GM12873 (cell line): ENCODE measurements at regions not wholly inside any gene's neighbourhood (a gene's known extent, or its start where the extent isn't known, plus 50 kb on each side); places are given as distances from the start of the nearest gene placed in this dataset.

Source experiments
- TF ChIP-seq, protein P1 (sequence below): IDR thresholded peaks from 2 replicates; pipeline ENCODE4 v1.5.1; 2012; ENCODE audit warnings: low read depth, mild to moderate bottlenecking, moderate library complexity, low read length, control low read depth; ENCODE audit not compliant: insufficient read depth; ENCODE audit errors: missing control alignments

DNA sequence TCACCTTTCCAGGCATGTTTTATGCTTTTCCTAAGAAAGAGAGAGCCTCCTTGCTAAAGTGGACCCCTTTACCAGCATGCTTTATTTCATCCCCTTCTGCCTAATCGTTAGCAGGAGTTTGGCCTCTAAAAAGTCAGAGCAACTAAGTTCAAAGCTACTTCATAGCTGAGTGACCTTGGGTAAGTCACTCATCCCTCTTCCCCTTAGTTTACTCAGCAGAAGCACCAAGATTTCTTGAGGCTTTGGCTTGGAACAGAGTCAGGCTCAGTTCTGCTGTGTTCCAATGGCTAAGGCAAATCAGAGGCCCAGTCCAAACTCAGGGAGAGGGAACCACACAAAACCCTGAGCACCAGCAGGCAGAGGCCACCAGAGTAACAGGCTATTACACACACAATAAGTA is 254.9 kb downstream of the TJP1 start:
- TF ChIP-seq, protein P1, sequence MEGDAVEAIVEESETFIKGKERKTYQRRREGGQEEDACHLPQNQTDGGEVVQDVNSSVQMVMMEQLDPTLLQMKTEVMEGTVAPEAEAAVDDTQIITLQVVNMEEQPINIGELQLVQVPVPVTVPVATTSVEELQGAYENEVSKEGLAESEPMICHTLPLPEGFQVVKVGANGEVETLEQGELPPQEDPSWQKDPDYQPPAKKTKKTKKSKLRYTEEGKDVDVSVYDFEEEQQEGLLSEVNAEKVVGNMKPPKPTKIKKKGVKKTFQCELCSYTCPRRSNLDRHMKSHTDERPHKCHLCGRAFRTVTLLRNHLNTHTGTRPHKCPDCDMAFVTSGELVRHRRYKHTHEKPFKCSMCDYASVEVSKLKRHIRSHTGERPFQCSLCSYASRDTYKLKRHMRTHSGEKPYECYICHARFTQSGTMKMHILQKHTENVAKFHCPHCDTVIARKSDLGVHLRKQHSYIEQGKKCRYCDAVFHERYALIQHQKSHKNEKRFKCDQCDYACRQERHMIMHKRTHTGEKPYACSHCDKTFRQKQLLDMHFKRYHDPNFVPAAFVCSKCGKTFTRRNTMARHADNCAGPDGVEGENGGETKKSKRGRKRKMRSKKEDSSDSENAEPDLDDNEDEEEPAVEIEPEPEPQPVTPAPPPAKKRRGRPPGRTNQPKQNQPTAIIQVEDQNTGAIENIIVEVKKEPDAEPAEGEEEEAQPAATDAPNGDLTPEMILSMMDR = no peak

DNA sequence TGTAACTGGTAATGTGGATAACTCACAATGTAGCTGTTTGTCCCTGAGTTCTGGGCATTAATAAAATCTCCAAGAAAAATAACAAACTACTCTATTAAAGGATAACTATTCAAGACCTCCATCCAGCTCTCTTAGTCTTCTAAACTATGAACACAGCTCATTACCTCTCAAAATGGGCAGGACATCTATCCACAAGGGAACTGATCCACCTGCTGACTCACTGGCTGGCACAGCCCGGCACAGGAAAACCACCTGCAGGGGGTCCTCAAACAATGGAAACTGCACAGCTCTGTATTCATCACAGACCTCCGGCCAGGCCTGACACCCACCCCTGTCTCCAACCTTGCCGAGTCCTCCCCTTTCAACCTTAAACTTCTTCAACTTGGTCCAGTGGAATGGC is 255.4 kb downstream of the TJP1 start:
- TF ChIP-seq, protein P1 = no peak

- TF ChIP-seq, protein P1 = no peak
Observed at GRCh38 chr15:29563112-29563511, 259.2 kb downstream of the TJP1 start.

- TF ChIP-seq, protein P1 = no peak
Observed at GRCh38 chr15:29560896-29561295, 261.4 kb downstream of the TJP1 start.

DNA sequence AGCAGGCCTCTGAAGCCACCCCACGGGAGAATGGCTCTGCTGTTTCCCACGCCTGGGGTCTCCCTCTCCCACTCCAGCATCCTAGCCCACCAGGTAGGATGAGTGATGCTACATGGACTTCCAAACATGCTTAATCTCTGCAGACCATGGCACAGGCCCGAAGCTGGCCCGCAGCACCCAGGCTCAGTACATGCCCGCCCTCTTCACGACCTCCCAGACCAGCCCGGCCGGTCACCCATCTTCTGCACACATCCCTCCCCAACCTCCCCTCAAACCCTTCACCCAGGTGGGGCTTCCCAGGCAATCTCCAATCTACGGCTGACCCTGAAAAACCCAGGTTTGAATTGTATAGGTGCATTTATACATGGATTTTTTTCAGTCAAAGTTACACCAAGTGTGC is 264.0 kb downstream of the TJP1 start:
- TF ChIP-seq, protein P1 = no peak

DNA sequence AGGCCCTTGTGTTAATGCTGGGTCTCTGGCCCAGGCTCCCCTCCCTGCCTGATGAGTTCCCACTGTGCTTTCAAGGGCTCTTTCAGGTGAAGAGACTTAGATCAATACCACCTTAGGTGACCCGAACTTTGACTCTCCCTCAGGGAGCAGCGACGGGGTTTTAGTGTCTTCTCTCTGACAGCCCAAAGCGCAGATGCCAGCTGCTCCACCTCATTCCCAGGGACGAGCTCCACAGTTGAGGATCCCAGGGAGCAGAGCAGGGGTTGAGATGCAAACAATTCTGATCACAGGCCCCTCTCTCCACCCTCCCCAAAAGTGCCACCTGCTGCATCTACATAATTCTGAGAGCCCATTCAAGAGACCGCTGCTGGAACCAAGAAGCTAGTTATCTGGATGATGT is 265.1 kb downstream of the TJP1 start:
- TF ChIP-seq, protein P1 = no peak

DNA sequence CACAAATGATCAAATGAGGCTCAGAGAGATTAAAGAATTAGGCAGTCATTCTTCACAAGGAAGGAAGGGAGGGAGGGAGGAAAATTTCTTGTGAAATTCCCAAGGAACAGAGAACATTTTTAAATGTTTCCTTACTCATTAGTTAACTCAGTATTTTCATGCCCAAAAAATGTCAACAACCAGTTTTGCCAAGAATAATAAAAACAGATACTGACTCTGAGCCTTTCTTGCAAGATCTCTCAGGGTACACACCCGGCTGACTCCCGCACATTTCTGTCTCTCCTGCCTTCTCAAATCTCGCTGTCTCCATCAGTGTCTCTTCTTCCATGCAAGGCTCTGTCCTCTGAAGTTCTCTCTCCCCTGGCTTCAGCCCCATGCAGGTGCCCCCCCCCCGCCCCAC is 265.9 kb downstream of the TJP1 start:
- TF ChIP-seq, protein P1 = no peak
